Endothelial cell of umbilical vein (primary cell): ENCODE measurements at regions not wholly inside any gene's neighbourhood (a gene's known extent, or its start where the extent isn't known, plus 50 kb on each side); places are given as distances from the start of the nearest gene placed in this dataset.

Source experiments
- BruUV-seq: library from RNA; stranded (reverse); fragments of 400-500 nt; replicated peaks from 2 replicates; lab custom pipeline; 2021; lab: Mats Ljungman, UMichigan
- CTCF ChIA-PET: fragments of 300-600, 350-600 bp; sonication (Branson Sonifier 250); formaldehyde crosslinking; loops from one replicate; lab custom pipeline; 2021; ENCODE audit warnings: antibody characterized with exemption, inconsistent platforms; lab: Charles Lee
- POLR2A ChIA-PET: fragments of 300-600, 350-600 bp; sonication (Branson Sonifier 250); formaldehyde crosslinking; loops from one replicate; lab custom pipeline; 2021; ENCODE audit warnings: antibody characterized with exemption, inconsistent platforms; lab: Charles Lee
- DNase-seq: peaks from one replicate; pipeline ENCODE4 v3.0.0-alpha.2; 2011; ENCODE audit warnings: low read depth, low spot score
- FAIRE-seq: peaks from 2 replicates; lab custom pipeline; 2011; peaks lifted over from hg19 to GRCh38; lab: Jason Lieb, UNC
- H2AFZ ChIP-seq: 2 replicates; pipeline ENCODE4 v1.6.0; 2012; ENCODE audit warnings: low read depth, low read length, control low read depth, inconsistent platforms
- H3K27ac ChIP-seq: 2 replicates; pipeline ENCODE4 v1.5.1; 2011; ENCODE audit warnings: low read depth, mild to moderate bottlenecking, control low read depth, low read length, moderate library complexity; ENCODE audit not compliant: insufficient read depth
- H3K27me3 ChIP-seq, 2 experiments: 2 replicates each; pipeline versions ENCODE4 v1.6.0 to v1.6.1; 2011; ENCODE audit warnings: low read length in 2 of 2, mixed read lengths in 1 of 2; ENCODE audit not compliant: control insufficient read depth in 2 of 2, insufficient read depth in 2 of 2
- H3K36me3 ChIP-seq, 2 experiments: 2 replicates in 1 of 2; 3 replicates in 1 of 2; pipeline ENCODE4 v1.5.1; 2011; ENCODE audit warnings: low read length in 2 of 2, mild to moderate bottlenecking in 1 of 2, moderate library complexity in 1 of 2; ENCODE audit not compliant: control insufficient read depth in 2 of 2, insufficient read depth in 2 of 2; ENCODE audit errors: extremely low read depth in 1 of 2
- H3K4me1 ChIP-seq: 3 replicates; pipeline ENCODE4 v1.5.1; 2011; ENCODE audit warnings: mild to moderate bottlenecking, low read length; ENCODE audit not compliant: control insufficient read depth, insufficient read depth; ENCODE audit errors: extremely low read depth
- H3K4me2 ChIP-seq: 2 replicates; pipeline ENCODE4 v1.6.1; 2011; ENCODE audit warnings: low read length, control low read depth, mixed read lengths; ENCODE audit not compliant: insufficient read depth
- H3K4me3 ChIP-seq, 3 experiments: fragments of 200-600 bp in 1 of 3; sonication (generic), shearing (Covaris generic) in 1 of 3; replicated peaks in 1 of 3; 2 replicates each; pipeline ENCODE4 v1.5.1; 2011 to 2016; ENCODE audit warnings: control low read depth in 3 of 3, low read length in 3 of 3, mild to moderate bottlenecking in 2 of 3, inconsistent platforms in 1 of 3, low read depth in 1 of 3, moderate library complexity in 1 of 3; ENCODE audit not compliant: insufficient read depth in 1 of 3
- H3K79me2 ChIP-seq: 2 replicates; pipeline ENCODE4 v1.6.0; 2012; ENCODE audit warnings: low read length, inconsistent platforms; ENCODE audit not compliant: control insufficient read depth, insufficient read depth
- H3K9ac ChIP-seq: replicated peaks from 2 replicates; pipeline ENCODE3; 2011; ENCODE audit warnings: low read length, control low read depth; ENCODE audit not compliant: insufficient read depth; ENCODE audit errors: extremely low read depth
- H3K9me1 ChIP-seq: replicated peaks from 3 replicates; pipeline ENCODE4 v1.6.0; 2011; ENCODE audit warnings: mild to moderate bottlenecking, low read length; ENCODE audit not compliant: control insufficient read depth, insufficient read depth; ENCODE audit errors: extremely low read depth
- H3K9me3 ChIP-seq: replicated peaks from 2 replicates; pipeline ENCODE4 v1.5.1; 2012; ENCODE audit warnings: low read length, inconsistent platforms; ENCODE audit not compliant: control insufficient read depth, insufficient read depth
- H4K20me1 ChIP-seq: replicated peaks from 2 replicates; pipeline ENCODE3; 2011; ENCODE audit warnings: mild to moderate bottlenecking, low read length; ENCODE audit not compliant: control insufficient read depth, insufficient read depth; ENCODE audit errors: extremely low read depth
- EZH2 ChIP-seq: IDR thresholded peaks from 2 replicates; pipeline ENCODE4 v1.6.1; 2012; ENCODE audit warnings: borderline replicate concordance, low read depth, mild to moderate bottlenecking, moderate library complexity, low read length, inconsistent platforms; ENCODE audit not compliant: severe bottlenecking
- FOS ChIP-seq: IDR thresholded peaks from 2 replicates; pipeline ENCODE4 v1.6.1; 2011; ENCODE audit warnings: mild to moderate bottlenecking, low read length, moderate library complexity, borderline replicate concordance; ENCODE audit not compliant: insufficient read depth
- GATA2 ChIP-seq: IDR thresholded peaks from 2 replicates; pipeline ENCODE4 v1.7.0; 2011; ENCODE audit warnings: low read depth, mild to moderate bottlenecking, moderate library complexity, mixed read lengths, low read length; ENCODE audit not compliant: insufficient read length, insufficient read depth
- JUN ChIP-seq: IDR thresholded peaks from 2 replicates; pipeline ENCODE4 v1.6.1; 2011; ENCODE audit warnings: borderline replicate concordance, low read depth; ENCODE audit not compliant: insufficient read length, insufficient read depth
- MYC ChIP-seq: IDR thresholded peaks from one replicate; pipeline ENCODE4 v1.6.1; 2011; ENCODE audit warnings: mild to moderate bottlenecking, low read depth, low read length
- POLR2A ChIP-seq: IDR thresholded peaks from 2 replicates; pipeline ENCODE4 v1.6.1; 2012; ENCODE audit warnings: low read depth, mild to moderate bottlenecking, control low read depth, low read length
- POLR2AphosphoS5 ChIP-seq: IDR thresholded peaks from 2 replicates; pipeline ENCODE4 v1.6.1; 2012; ENCODE audit warnings: low read depth, mild to moderate bottlenecking, control low read depth, low read length, moderate library complexity; ENCODE audit not compliant: insufficient read depth
- dilution Hi-C: fragments of 300-500 bp; cut with MboI; formaldehyde crosslinking; loops from one replicate; pipeline ENCODE4 v1.15.0; 2019; ENCODE audit warnings: low sequenced_read_pairs; ENCODE audit not compliant: extremely low pct_ligation_motif_present
- intact Hi-C: fragments of 100-400 bp; cut with micrococcal nuclease; formaldehyde crosslinking; loops from one replicate; pipeline ENCODE4 v1.10.0; 2022
- TF ChIP-seq, protein P1 (sequence below), 2 donors: IDR thresholded peaks; 1 replicate in 1 of 2; 2 replicates in 1 of 2; pipeline ENCODE4 v1.5.1; 2011; ENCODE audit warnings: low read length in 2 of 2, mild to moderate bottlenecking in 2 of 2, moderate library complexity in 2 of 2, control low read depth in 1 of 2, inconsistent platforms in 1 of 2, low read depth in 1 of 2; ENCODE audit not compliant: insufficient read depth in 1 of 2; ENCODE audit errors: extremely low read depth in 1 of 2
- TF ChIP-seq, protein P2 (sequence below): IDR thresholded peaks from 2 replicates; pipeline ENCODE4 v1.6.1; 2011; ENCODE audit not compliant: insufficient read depth, insufficient read length

- Histone ChIP-seq H3K27me3 (no peaks in the 10 kb centered on the region), H3K27ac (no peak overlapping the region), H2AFZ (no peak overlapping the region), H3K4me2 (no peak overlapping the region), H3K9me1 (no peaks in the 10 kb centered on the region), H3K79me2 (no peaks in the 10 kb centered on the region), H3K9ac (no peak overlapping the region), H3K4me1 (no peaks in the 10 kb centered on the region), H4K20me1 (no peaks in the 10 kb centered on the region), H3K36me3 (no peaks in the 10 kb centered on the region), H3K4me3 (no peak overlapping the region), H3K9me3 (no peaks in the 10 kb centered on the region)
- intact Hi-C loops: no loop called here
- no peak for FAIRE-seq
- BruUV-seq: no TSS peak
- no peak for DNase-seq
- ChIA-PET CTCF (no interaction called here), POLR2A (no interaction called here)
- dilution Hi-C loops: no loop called here
- TF ChIP-seq JUN: no peak
These were observed 1249.9 kb upstream of the AUTS2 start for GRCh38 chr7:68348401-68348800.

DNA sequence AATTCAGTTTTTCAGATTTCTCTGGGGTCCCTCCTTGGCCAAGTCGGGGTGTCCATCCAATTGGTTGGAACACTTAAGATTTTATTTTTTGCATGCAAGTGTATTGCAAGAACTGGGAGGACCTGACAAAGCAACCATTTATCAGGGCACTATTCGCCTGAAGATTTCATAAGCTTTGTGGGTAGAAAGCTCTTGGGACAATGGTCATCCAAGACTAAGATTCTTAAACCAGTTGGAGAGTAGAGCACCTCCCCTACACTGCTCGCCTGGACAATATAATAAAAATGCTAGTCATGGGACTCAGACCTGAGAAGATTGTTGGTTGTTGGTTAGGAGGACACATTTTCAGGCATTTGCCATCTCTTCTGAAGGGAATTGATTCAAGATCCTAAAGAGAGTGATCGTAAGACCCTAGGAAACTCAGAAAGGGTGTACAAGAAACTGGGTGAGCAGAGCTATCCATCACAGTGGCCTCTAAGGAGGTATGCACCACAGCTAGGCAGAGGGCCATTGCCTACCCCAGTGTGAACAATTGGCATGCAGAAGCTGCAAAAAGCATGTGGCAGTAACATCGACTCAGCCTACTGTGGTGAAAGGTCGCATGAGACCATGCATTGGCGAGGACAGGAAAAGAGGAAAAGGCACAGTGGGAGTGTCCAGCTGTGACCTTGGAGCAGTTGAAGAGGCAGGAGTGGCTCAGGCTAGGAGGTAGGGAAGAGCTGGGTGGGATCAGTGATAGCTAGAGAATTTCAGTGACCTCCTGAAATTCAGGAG lies 1235.3 kb upstream of the AUTS2 start:
- BruUV-seq: no TSS peak
- Histone ChIP-seq H3K9me1 (no peaks in the 10 kb centered on the region), H3K27ac (no peak overlapping the region), H3K4me2 (no peak overlapping the region), H3K79me2 (no peaks in the 10 kb centered on the region), H3K27me3 (no peaks in the 10 kb centered on the region), H3K36me3 (no peaks in the 10 kb centered on the region), H3K9ac (no peak overlapping the region), H2AFZ (no peak overlapping the region), H4K20me1 (no peaks in the 10 kb centered on the region), H3K4me1 (no peaks in the 10 kb centered on the region), H3K9me3 (peaks cover 7% of the 10 kb centered on the region), H3K4me3 (no peak overlapping the region)
- dilution Hi-C loops: no loop called here
- FAIRE-seq: no peak
- intact Hi-C loops: no loop called here
- POLR2A ChIA-PET: no interaction called here
- no peak for DNase-seq
- CTCF ChIA-PET: no interaction called here
- TF ChIP-seq POLR2A: no peak
- TF ChIP-seq, protein P1, sequence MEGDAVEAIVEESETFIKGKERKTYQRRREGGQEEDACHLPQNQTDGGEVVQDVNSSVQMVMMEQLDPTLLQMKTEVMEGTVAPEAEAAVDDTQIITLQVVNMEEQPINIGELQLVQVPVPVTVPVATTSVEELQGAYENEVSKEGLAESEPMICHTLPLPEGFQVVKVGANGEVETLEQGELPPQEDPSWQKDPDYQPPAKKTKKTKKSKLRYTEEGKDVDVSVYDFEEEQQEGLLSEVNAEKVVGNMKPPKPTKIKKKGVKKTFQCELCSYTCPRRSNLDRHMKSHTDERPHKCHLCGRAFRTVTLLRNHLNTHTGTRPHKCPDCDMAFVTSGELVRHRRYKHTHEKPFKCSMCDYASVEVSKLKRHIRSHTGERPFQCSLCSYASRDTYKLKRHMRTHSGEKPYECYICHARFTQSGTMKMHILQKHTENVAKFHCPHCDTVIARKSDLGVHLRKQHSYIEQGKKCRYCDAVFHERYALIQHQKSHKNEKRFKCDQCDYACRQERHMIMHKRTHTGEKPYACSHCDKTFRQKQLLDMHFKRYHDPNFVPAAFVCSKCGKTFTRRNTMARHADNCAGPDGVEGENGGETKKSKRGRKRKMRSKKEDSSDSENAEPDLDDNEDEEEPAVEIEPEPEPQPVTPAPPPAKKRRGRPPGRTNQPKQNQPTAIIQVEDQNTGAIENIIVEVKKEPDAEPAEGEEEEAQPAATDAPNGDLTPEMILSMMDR (IDR thresholded peaks at IDR 0.05; ENCODE audit: extremely low read depth in 1 of 2, insufficient read depth in 1 of 2, low read depth in 1 of 2, low read length in 2 of 2): no peak
- no peak for TF ChIP-seq JUN
- TF ChIP-seq GATA2: no peak
- TF ChIP-seq POLR2AphosphoS5: no peak
- TF ChIP-seq, protein P2, sequence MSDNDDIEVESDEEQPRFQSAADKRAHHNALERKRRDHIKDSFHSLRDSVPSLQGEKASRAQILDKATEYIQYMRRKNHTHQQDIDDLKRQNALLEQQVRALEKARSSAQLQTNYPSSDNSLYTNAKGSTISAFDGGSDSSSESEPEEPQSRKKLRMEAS: no peak
- TF ChIP-seq EZH2: no peak
- TF ChIP-seq MYC: no peak
- no peak for TF ChIP-seq FOS
